Body of pancreas (tissue), 4 donors: ENCODE measurements at regions not wholly inside any gene's neighbourhood (a gene's known extent, or its start where the extent isn't known, plus 50 kb on each side); places are given as distances from the start of the nearest gene placed in this dataset.

Experiments used
- CTCF ChIP-seq, 7 experiments: fragments of 450-650 bp in 4 of 7; fragments of 200-600 bp in 3 of 7; sonication (generic) in 3 of 7; IDR thresholded peaks; one replicate each; pipeline ENCODE4 v1.5.1; 2016 to 2019; ENCODE audit warnings: antibody characterized with exemption in 7 of 7
- POLR2A ChIP-seq, 3 donors: fragments of 450-650 bp; IDR thresholded peaks; one replicate each; pipeline ENCODE4 v1.6.1; 2016; ENCODE audit warnings: antibody characterized with exemption in 3 of 3, mild to moderate bottlenecking in 2 of 3

GRCh38 chr5:125575891-125576505, 829.6 kb upstream of the ZNF608 start:
- TF ChIP-seq CTCF (IDR thresholded peaks at IDR 0.05) = no peak
- no peak for TF ChIP-seq POLR2A (IDR thresholded peaks at IDR 0.05)
